A673 (cell line): ENCODE measurements at regions not wholly inside any gene's neighbourhood (a gene's known extent, or its start where the extent isn't known, plus 50 kb on each side); places are given as distances from the start of the nearest gene placed in this dataset.
"Not testable (repeated sequence)": the region's sequence is repeated elsewhere in the genome, so short reads cannot be mapped to it uniquely, and the experiment has no call there.

Experiments used
- EZH2 ChIP-seq: fragments of 200-600 bp; sonication (generic); IDR thresholded peaks from 2 replicates; pipeline ENCODE4 v1.6.1; 2017; ENCODE audit warnings: borderline replicate concordance, low read depth, mild to moderate bottlenecking, mixed read lengths, antibody characterized with exemption, low read length; ENCODE audit not compliant: poor library complexity, severe bottlenecking
- TF ChIP-seq, protein P1 (sequence below): fragments of 300-800, 200-600 bp; sonication (generic); conservative IDR thresholded peaks from 2 replicates; pipeline ENCODE4 v1.5.1; 2017; ENCODE audit warnings: low read depth, mild to moderate bottlenecking, antibody characterized with exemption, low read length, moderate library complexity, mixed read lengths

DNA sequence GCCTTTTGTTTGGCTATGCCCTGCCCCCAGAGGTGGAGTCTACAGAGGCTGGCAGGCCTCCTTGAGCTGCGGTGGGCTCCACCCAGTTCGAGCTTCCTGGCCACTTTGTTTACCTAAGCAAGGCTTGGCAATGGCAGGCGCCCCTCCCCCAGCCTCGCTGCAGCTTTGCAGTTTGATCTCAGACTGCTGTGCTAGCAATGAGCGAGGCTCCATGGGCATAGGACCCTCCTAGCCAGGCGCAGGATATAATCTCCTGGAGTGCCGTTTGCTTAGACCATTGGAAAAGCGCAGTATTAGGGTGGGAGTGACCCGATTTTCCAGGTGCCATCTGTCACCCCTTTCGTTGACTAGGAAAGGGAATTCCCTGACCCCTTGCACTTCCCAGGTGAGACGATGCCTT is 219.6 kb upstream of the IL1RAPL1 start:
- not testable (repeated sequence) for TF ChIP-seq EZH2
- TF ChIP-seq, protein P1, sequence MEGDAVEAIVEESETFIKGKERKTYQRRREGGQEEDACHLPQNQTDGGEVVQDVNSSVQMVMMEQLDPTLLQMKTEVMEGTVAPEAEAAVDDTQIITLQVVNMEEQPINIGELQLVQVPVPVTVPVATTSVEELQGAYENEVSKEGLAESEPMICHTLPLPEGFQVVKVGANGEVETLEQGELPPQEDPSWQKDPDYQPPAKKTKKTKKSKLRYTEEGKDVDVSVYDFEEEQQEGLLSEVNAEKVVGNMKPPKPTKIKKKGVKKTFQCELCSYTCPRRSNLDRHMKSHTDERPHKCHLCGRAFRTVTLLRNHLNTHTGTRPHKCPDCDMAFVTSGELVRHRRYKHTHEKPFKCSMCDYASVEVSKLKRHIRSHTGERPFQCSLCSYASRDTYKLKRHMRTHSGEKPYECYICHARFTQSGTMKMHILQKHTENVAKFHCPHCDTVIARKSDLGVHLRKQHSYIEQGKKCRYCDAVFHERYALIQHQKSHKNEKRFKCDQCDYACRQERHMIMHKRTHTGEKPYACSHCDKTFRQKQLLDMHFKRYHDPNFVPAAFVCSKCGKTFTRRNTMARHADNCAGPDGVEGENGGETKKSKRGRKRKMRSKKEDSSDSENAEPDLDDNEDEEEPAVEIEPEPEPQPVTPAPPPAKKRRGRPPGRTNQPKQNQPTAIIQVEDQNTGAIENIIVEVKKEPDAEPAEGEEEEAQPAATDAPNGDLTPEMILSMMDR: not testable (repeated sequence)
